DMS79 treated with DMSO at 0.1 percent for 48 hours (cell line): ENCODE measurements at regions not wholly inside any gene's neighbourhood (a gene's known extent, or its start where the extent isn't known, plus 50 kb on each side); places are given as distances from the start of the nearest gene placed in this dataset.

Experiments
- DNase-seq: peaks from one replicate; lab custom pipeline; 2025; lab: John Stamatoyannopoulos, UW

GRCh38 chr20:20827992-20828597, 115.7 kb upstream of the RALGAPA2 start:
- DNase-seq, result no peak

GRCh38 chr20:20824924-20825584, 112.6 kb upstream of the RALGAPA2 start:
- DNase-seq, result peak; percentile 43

- DNase-seq, result no peak
Measured at GRCh38 chr20:20823476-20823881, 111.0 kb upstream of the RALGAPA2 start.

GRCh38 chr20:20821484-20822260, 109.2 kb upstream of the RALGAPA2 start:
- DNase-seq, result no peak

- no peak for DNase-seq
Measured at GRCh38 chr20:20820785-20821483, 108.5 kb upstream of the RALGAPA2 start.

- DNase-seq, result no peak
Measured at GRCh38 chr20:20820104-20820503, 107.7 kb upstream of the RALGAPA2 start.

- DNase-seq, result no peak
Measured at GRCh38 chr20:20816969-20817755, 104.7 kb upstream of the RALGAPA2 start.

GRCh38 chr20:20815711-20816455, 103.4 kb upstream of the RALGAPA2 start:
- DNase-seq, result no peak

GRCh38 chr20:20814685-20815084, 102.2 kb upstream of the RALGAPA2 start:
- no peak for DNase-seq

GRCh38 chr20:20812136-20812535, 99.7 kb upstream of the RALGAPA2 start:
- DNase-seq, result no peak

GRCh38 chr20:20808016-20808415, 95.6 kb upstream of the RALGAPA2 start:
- no peak for DNase-seq

GRCh38 chr20:20806121-20807095, 94.0 kb upstream of the RALGAPA2 start:
- no peak for DNase-seq

- no peak for DNase-seq
Measured at GRCh38 chr20:20803011-20803410, 90.6 kb upstream of the RALGAPA2 start.

GRCh38 chr20:20802328-20802727, 89.9 kb upstream of the RALGAPA2 start:
- DNase-seq, result no peak

- DNase-seq, result no peak
Measured at GRCh38 chr20:20799716-20800312, 87.4 kb upstream of the RALGAPA2 start.

- no peak for DNase-seq
Measured at GRCh38 chr20:20797521-20798310, 85.3 kb upstream of the RALGAPA2 start.

- DNase-seq, result no peak
Measured at GRCh38 chr20:20796766-20797440, 84.5 kb upstream of the RALGAPA2 start.

GRCh38 chr20:20795721-20796120, 83.3 kb upstream of the RALGAPA2 start:
- DNase-seq, result no peak
